Neural progenitor cell (in vitro differentiated cells): ENCODE measurements at regions not wholly inside any gene's neighbourhood (a gene's known extent, or its start where the extent isn't known, plus 50 kb on each side); places are given as distances from the start of the nearest gene placed in this dataset.
"Not testable (repeated sequence)": the region's sequence is repeated elsewhere in the genome, so short reads cannot be mapped to it uniquely, and the experiment has no call there.

Experiments
- DNase-seq: peaks from one replicate; pipeline ENCODE4 v3.0.0-alpha.2; 2016; ENCODE audit warnings: low spot score
- H2AFZ ChIP-seq: fragments of 200-600 bp; sonication (generic); replicated peaks from 2 replicates; pipeline ENCODE4 v1.6.1; 2016; ENCODE audit warnings: antibody characterized with exemption
- H3F3A ChIP-seq: fragments of 200-600 bp; sonication (generic); 2 replicates; pipeline ENCODE4 v1.6.1; 2016; ENCODE audit warnings: antibody characterized with exemption, low read depth
- H3K27ac ChIP-seq: fragments of 200-600 bp; sonication (generic); 2 replicates; pipeline ENCODE4 v1.5.1; 2016; ENCODE audit warnings: mild to moderate bottlenecking
- H3K27me3 ChIP-seq: fragments of 200-600 bp; sonication (generic); 2 replicates; pipeline ENCODE4 v1.6.1; 2016; ENCODE audit warnings: mild to moderate bottlenecking, moderate library complexity
- H3K36me3 ChIP-seq: fragments of 200-600 bp; sonication (generic); 2 replicates; pipeline ENCODE4 v1.5.1; 2016
- H3K4me1 ChIP-seq: fragments of 200-600 bp; sonication (generic); 2 replicates; pipeline ENCODE4 v1.6.1; 2016; ENCODE audit warnings: mixed run types
- H3K4me2 ChIP-seq: fragments of 200-600 bp; sonication (generic); 2 replicates; pipeline ENCODE4 v1.6.1; 2016
- H3K4me3 ChIP-seq: fragments of 200-600 bp; sonication (generic); 2 replicates; pipeline ENCODE4 v1.5.1; 2016
- H3K79me2 ChIP-seq: fragments of 200-600 bp; sonication (generic); 2 replicates; pipeline ENCODE4 v1.6.1; 2016; ENCODE audit warnings: low read depth
- H3K9ac ChIP-seq: fragments of 200-600 bp; sonication (generic); 2 replicates; pipeline ENCODE4 v1.6.1; 2016
- H3K9me3 ChIP-seq: fragments of 200-600 bp; sonication (generic); 2 replicates; pipeline ENCODE4 v1.5.1; 2016; ENCODE audit warnings: low read depth
- H4K20me1 ChIP-seq: fragments of 200-600 bp; sonication (generic); 2 replicates; pipeline ENCODE4 v1.6.1; 2016; ENCODE audit warnings: low read depth
- H3K27ac Mint-ChIP-seq: 3 replicates; pipeline ENCODE4 v1.8.0; 2021; ENCODE audit warnings: mixed read lengths
- H3K27me3 Mint-ChIP-seq: 2 replicates; pipeline ENCODE4 v1.8.0; 2022; ENCODE audit warnings: low read depth, mild to moderate bottlenecking, inconsistent platforms, moderate library complexity, mixed read lengths; ENCODE audit not compliant: insufficient read depth
- H3K36me3 Mint-ChIP-seq: 3 replicates; pipeline ENCODE4 v1.8.0; 2021; ENCODE audit warnings: mixed read lengths
- H3K4me1 Mint-ChIP-seq: 3 replicates; pipeline ENCODE4 v1.8.0; 2021; ENCODE audit warnings: mixed read lengths
- H3K4me3 Mint-ChIP-seq: 3 replicates; pipeline ENCODE4 v1.8.0; 2021; ENCODE audit warnings: mild to moderate bottlenecking, moderate library complexity, mixed read lengths
- H3K9me3 Mint-ChIP-seq: 3 replicates; pipeline ENCODE4 v1.8.0; 2020; ENCODE audit warnings: mixed read lengths
- EZH2 ChIP-seq: fragments of 200-600 bp; sonication (generic); IDR thresholded peaks from 2 replicates; pipeline ENCODE4 v1.6.1; 2017; ENCODE audit warnings: antibody characterized with exemption, mild to moderate bottlenecking, moderate library complexity
- EZH2phosphoT487 ChIP-seq: fragments of 200-600 bp; sonication (generic); IDR thresholded peaks from 2 replicates; pipeline ENCODE4 v1.6.1; 2017; ENCODE audit warnings: antibody characterized with exemption
- TF ChIP-seq, protein P1 (sequence below): fragments of 200-600 bp; sonication (generic); IDR thresholded peaks from 2 replicates; pipeline ENCODE4 v1.5.1; 2017; ENCODE audit warnings: antibody characterized with exemption, mild to moderate bottlenecking

- Histone ChIP-seq H3K9me3 (no peaks in the 10 kb centered on the region), H4K20me1 (no peaks in the 10 kb centered on the region), H3F3A (no peaks in the 10 kb centered on the region), H3K79me2 (no peaks in the 10 kb centered on the region), H3K4me3 (no peak overlapping the region), H3K9ac (no peak overlapping the region), H3K36me3 (no peaks in the 10 kb centered on the region), H3K27me3 (no peaks in the 10 kb centered on the region), H2AFZ (no peak overlapping the region), H3K27ac (no peak overlapping the region), H3K4me1 (no peaks in the 10 kb centered on the region), H3K4me2 (no peak overlapping the region)
- Mint-ChIP-seq H3K27ac (no peak overlapping the region), H3K27me3 (peaks cover 3% of the 10 kb centered on the region), H3K36me3 (no peaks in the 10 kb centered on the region), H3K4me3 (no peak overlapping the region), H3K4me1 (no peaks in the 10 kb centered on the region), H3K9me3 (peaks cover 1% of the 10 kb centered on the region)
- DNase-seq, result no peak
- TF ChIP-seq, protein P1, sequence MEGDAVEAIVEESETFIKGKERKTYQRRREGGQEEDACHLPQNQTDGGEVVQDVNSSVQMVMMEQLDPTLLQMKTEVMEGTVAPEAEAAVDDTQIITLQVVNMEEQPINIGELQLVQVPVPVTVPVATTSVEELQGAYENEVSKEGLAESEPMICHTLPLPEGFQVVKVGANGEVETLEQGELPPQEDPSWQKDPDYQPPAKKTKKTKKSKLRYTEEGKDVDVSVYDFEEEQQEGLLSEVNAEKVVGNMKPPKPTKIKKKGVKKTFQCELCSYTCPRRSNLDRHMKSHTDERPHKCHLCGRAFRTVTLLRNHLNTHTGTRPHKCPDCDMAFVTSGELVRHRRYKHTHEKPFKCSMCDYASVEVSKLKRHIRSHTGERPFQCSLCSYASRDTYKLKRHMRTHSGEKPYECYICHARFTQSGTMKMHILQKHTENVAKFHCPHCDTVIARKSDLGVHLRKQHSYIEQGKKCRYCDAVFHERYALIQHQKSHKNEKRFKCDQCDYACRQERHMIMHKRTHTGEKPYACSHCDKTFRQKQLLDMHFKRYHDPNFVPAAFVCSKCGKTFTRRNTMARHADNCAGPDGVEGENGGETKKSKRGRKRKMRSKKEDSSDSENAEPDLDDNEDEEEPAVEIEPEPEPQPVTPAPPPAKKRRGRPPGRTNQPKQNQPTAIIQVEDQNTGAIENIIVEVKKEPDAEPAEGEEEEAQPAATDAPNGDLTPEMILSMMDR, result no peak
- TF ChIP-seq EZH2 (no peak), EZH2phosphoT487 (no peak)
Measured at GRCh38 chr14:89690139-89690538, 264.4 kb downstream of the EFCAB11 start.

GRCh38 chr14:89689711-89690110 is 264.8 kb downstream of the EFCAB11 start:
- not testable (repeated sequence) for H3K9me3 Mint-ChIP-seq, H3K9me3 ChIP-seq, H3K9ac ChIP-seq, H2AFZ ChIP-seq, DNase-seq, H3K27me3 ChIP-seq, H3K4me2 ChIP-seq, H3F3A ChIP-seq, H3K27ac ChIP-seq, H3K4me1 Mint-ChIP-seq, H4K20me1 ChIP-seq, H3K36me3 ChIP-seq, H3K4me1 ChIP-seq, H3K4me3 ChIP-seq, H3K4me3 Mint-ChIP-seq, H3K79me2 ChIP-seq, H3K27me3 Mint-ChIP-seq, H3K27ac Mint-ChIP-seq, H3K36me3 Mint-ChIP-seq

GRCh38 chr14:89688507-89689211 is 265.9 kb downstream of the EFCAB11 start:
- no peak for TF ChIP-seq EZH2
- H3K4me1 ChIP-seq, result no peaks in the 10 kb centered on the region
- Mint-ChIP-seq H3K27me3 (peaks cover 3% of the 10 kb centered on the region), H3K27ac (no peak overlapping the region), H3K9me3 (peaks cover 8% of the 10 kb centered on the region), H3K4me1 (no peaks in the 10 kb centered on the region), H3K4me3 (no peak overlapping the region), H3K36me3 (no peaks in the 10 kb centered on the region)
- DNase-seq, result no peak
- H3F3A ChIP-seq, result no peaks in the 10 kb centered on the region
- peaks cover 4% of the 10 kb centered on the region for H3K9me3 ChIP-seq
- no peak overlapping the region for H3K4me3 ChIP-seq
- H3K9ac ChIP-seq, result no peak overlapping the region
- H3K79me2 ChIP-seq, result no peaks in the 10 kb centered on the region
- H4K20me1 ChIP-seq, result no peaks in the 10 kb centered on the region
- no peaks in the 10 kb centered on the region for H3K36me3 ChIP-seq
- no peak overlapping the region for H3K27ac ChIP-seq
- H2AFZ ChIP-seq, result no peak overlapping the region
- H3K4me2 ChIP-seq, result no peak overlapping the region
- no peaks in the 10 kb centered on the region for H3K27me3 ChIP-seq

DNA sequence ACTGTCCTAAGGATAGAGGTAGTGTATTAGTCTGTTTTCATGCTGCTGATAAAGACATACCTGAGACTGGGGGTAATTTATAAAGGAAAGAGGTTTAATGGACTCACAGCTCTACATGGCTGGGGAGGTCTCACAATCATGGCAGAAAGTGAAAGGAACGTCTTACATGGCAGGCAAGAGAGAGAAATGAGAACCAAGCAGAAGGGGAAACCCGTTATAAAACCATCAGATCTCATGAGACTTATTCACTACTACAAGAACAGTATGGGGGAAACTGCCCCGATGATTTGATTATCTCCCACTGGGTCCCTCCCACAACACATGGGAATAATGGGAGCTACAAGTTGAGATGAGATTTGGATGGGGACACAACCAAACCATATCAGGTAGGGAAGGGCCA is 267.4 kb downstream of the EFCAB11 start:
- not testable (repeated sequence) for H3K9ac ChIP-seq, H3K27me3 ChIP-seq, H3K36me3 ChIP-seq, H3K4me1 ChIP-seq, H3K4me1 Mint-ChIP-seq, H3K79me2 ChIP-seq, H3K27ac Mint-ChIP-seq, H3K27me3 Mint-ChIP-seq, DNase-seq, H4K20me1 ChIP-seq, H3K36me3 Mint-ChIP-seq, H3F3A ChIP-seq, H2AFZ ChIP-seq, H3K4me3 Mint-ChIP-seq, H3K27ac ChIP-seq, H3K9me3 ChIP-seq, H3K4me3 ChIP-seq, H3K4me2 ChIP-seq
- peaks cover 16% of the 10 kb centered on the region for H3K9me3 Mint-ChIP-seq

DNA sequence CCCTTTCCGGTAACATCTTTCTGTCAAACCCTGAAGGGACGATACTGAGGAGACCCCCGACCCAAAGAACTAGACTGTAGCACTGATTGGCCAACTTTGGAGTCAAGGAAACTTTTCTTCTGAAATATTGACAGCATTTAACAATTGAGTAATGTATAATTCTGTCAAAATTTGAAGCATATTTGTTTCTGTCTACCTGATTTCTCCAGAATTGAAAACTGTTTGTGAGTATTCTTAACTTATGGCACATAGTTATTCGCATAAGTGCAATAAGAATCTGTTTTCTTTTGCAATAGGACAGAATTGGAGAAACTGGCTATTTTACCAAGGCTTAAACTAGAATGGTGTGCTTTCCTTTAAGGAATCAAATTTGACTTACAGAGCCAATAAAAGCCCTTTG is 267.1 kb upstream of the FOXN3 start:
- H3K4me1 ChIP-seq, result no peaks in the 10 kb centered on the region
- H3K9ac ChIP-seq, result no peak overlapping the region
- no peaks in the 10 kb centered on the region for H3K36me3 ChIP-seq
- H3K9me3 ChIP-seq, result peaks cover 4% of the 10 kb centered on the region
- H3K79me2 ChIP-seq, result no peaks in the 10 kb centered on the region
- Mint-ChIP-seq H3K4me1 (no peaks in the 10 kb centered on the region), H3K9me3 (peaks cover 18% of the 10 kb centered on the region), H3K27me3 (no peaks in the 10 kb centered on the region), H3K4me3 (no peak overlapping the region), H3K27ac (no peak overlapping the region), H3K36me3 (no peaks in the 10 kb centered on the region)
- no peak overlapping the region for H3K4me2 ChIP-seq
- H3K27me3 ChIP-seq, result no peaks in the 10 kb centered on the region
- H3K4me3 ChIP-seq, result no peak overlapping the region
- DNase-seq, result no peak
- no peaks in the 10 kb centered on the region for H4K20me1 ChIP-seq
- H3F3A ChIP-seq, result no peaks in the 10 kb centered on the region
- no peak overlapping the region for H3K27ac ChIP-seq
- H2AFZ ChIP-seq, result no peak overlapping the region
- no peak for TF ChIP-seq EZH2
- TF ChIP-seq EZH2phosphoT487, result no peak
- TF ChIP-seq, protein P1, result no peak
